Prostate gland (tissue), 2 donors: ENCODE measurements at regions not wholly inside any gene's neighbourhood (a gene's known extent, or its start where the extent isn't known, plus 50 kb on each side); places are given as distances from the start of the nearest gene placed in this dataset.

Experiments
- DNase-seq: peaks from one replicate; pipeline ENCODE4 v3.0.0-alpha.2; 2019; ENCODE audit warnings: low spot score
- H3K27ac ChIP-seq, 2 donors: fragments of 200-600 bp; sonication (generic); 2 replicates each; pipeline ENCODE4 v1.5.1; 2017 to 2019
- H3K27me3 ChIP-seq: fragments of 200-600 bp; sonication (generic); replicated peaks from 2 replicates; pipeline ENCODE4 v1.5.1; 2019; ENCODE audit not compliant: insufficient read depth
- H3K36me3 ChIP-seq, 2 donors: fragments of 200-600 bp; sonication (generic); 1 replicate in 1 of 2; 2 replicates in 1 of 2; pipeline versions ENCODE4 v1.5.1 to v1.8.1; 2017 to 2019
- H3K4me1 ChIP-seq: fragments of 200-600 bp; sonication (generic); replicated peaks from 2 replicates; pipeline ENCODE4 v1.5.1; 2019
- H3K4me3 ChIP-seq, 2 donors: fragments of 200-600 bp; sonication (generic); 2 replicates each; pipeline ENCODE4 v1.5.1; 2017 to 2019
- H3K9me3 ChIP-seq: fragments of 200-600 bp; sonication (generic); 2 replicates; pipeline ENCODE4 v1.5.1; 2017
- POLR2A ChIP-seq: fragments of 450-650 bp; IDR thresholded peaks from one replicate; pipeline ENCODE4 v1.6.1; 2016; ENCODE audit warnings: antibody characterized with exemption, mild to moderate bottlenecking
- POLR2AphosphoS5 ChIP-seq: sonication (generic); formaldehyde crosslinking; IDR thresholded peaks from one replicate; pipeline ENCODE4 v1.6.1; 2017; ENCODE audit warnings: antibody characterized with exemption
- WGBS: methylation state at CpG from one replicate; pipeline ENCODE4 v1.1.5; 2018; 5-methylcytosine and 5-hydroxymethylcytosine counted together
- intact Hi-C: fragments of 100-400 bp; cut with DNase I; formaldehyde crosslinking; loops from one replicate; pipeline ENCODE4 v1.14.2; 2022
- TF ChIP-seq, protein P1 (sequence below), 4 experiments: fragments of 200-600 bp in 2 of 4; fragments of 450-650 bp in 2 of 4; sonication (generic) in 2 of 4; IDR thresholded peaks; 1 replicate in 3 of 4; 2 replicates in 1 of 4; pipeline ENCODE4 v1.5.1; 2016 to 2019; ENCODE audit warnings: antibody characterized with exemption in 4 of 4, mild to moderate bottlenecking in 2 of 4, moderate library complexity in 2 of 4

DNA sequence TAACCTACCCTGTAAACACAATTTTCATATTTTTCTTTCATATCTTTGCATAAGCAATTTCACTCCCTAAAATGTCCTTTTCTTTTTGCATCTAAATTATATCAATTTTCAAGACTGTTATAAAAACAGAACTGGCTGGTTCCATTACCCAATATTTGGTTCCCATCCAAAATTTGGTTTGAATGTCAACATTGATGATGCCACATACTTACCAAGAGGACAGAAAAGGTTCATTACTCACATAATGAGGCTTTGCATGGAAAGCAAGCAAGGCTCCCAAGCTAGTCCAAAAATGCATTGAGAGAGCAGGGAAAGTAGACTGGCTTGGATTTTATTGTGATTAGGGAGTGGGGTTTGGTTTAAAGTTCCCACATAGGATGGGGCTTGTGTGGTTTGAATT lies 144.4 kb upstream of the AKIRIN2 start:
- no peak for DNase-seq
- Histone ChIP-seq H3K4me3 (no peak overlapping the region), H3K36me3 (no peaks in the 10 kb centered on the region), H3K4me1 (no peaks in the 10 kb centered on the region), H3K27ac (no peak overlapping the region), H3K27me3 (no peaks in the 10 kb centered on the region), H3K9me3 (no peaks in the 10 kb centered on the region)
- TF ChIP-seq, protein P1, sequence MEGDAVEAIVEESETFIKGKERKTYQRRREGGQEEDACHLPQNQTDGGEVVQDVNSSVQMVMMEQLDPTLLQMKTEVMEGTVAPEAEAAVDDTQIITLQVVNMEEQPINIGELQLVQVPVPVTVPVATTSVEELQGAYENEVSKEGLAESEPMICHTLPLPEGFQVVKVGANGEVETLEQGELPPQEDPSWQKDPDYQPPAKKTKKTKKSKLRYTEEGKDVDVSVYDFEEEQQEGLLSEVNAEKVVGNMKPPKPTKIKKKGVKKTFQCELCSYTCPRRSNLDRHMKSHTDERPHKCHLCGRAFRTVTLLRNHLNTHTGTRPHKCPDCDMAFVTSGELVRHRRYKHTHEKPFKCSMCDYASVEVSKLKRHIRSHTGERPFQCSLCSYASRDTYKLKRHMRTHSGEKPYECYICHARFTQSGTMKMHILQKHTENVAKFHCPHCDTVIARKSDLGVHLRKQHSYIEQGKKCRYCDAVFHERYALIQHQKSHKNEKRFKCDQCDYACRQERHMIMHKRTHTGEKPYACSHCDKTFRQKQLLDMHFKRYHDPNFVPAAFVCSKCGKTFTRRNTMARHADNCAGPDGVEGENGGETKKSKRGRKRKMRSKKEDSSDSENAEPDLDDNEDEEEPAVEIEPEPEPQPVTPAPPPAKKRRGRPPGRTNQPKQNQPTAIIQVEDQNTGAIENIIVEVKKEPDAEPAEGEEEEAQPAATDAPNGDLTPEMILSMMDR (IDR thresholded peaks at IDR 0.05), result no peak
- TF ChIP-seq POLR2A, result no peak
- no peak for TF ChIP-seq POLR2AphosphoS5
- intact Hi-C loops, result no loop called here

DNA sequence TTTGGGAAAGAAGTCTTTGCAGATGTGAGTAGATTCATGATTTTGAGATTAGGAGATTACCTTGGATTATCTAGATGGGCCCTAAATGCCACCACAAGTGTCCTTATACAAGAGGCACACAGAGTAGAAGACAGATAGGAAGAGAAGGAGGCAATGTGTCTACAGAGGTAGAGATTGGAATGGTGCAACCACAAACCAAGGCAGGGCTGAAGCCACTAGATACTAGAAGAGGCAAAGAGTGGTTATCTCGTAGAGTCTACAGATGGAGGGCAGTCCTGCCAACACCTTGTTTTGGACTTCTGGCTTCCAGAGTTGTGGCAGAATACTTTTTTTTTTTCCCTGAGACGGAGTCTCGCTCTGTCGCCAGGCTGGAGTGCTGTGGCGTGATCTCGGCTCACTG lies 138.3 kb upstream of the AKIRIN2 start:
- Histone ChIP-seq H3K9me3 (no peaks in the 10 kb centered on the region), H3K4me1 (no peaks in the 10 kb centered on the region), H3K36me3 (no peaks in the 10 kb centered on the region), H3K27ac (no peak overlapping the region), H3K4me3 (no peak overlapping the region), H3K27me3 (no peaks in the 10 kb centered on the region)
- TF ChIP-seq, protein P1 (IDR thresholded peaks at IDR 0.05), result no peak
- TF ChIP-seq POLR2AphosphoS5 (no peak), POLR2A (no peak)
- WGBS, result 94% methylated on average over 6 of the region's 6 CpGs
- DNase-seq, result no peak
- intact Hi-C loops, result no loop called here

DNA sequence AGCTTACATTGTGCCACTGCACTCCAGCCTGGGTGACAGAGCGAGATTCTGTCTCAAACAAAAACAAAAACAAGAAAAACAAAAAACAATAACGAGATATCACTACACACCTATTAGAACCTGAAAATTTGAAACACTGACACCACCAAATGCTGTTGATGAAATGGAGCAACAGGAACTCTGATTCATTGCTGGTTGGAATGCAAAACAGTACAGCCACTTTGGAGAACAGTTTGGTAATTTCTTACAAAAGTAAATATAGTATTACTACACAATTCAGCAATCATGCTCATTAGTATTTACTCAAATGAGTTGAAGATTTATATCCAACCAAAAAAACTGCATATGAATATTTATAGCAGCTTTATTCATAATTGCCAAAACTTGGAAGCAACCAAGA lies 135.8 kb upstream of the AKIRIN2 start:
- no peaks in the 10 kb centered on the region for H3K9me3 ChIP-seq
- H3K36me3 ChIP-seq, result no peaks in the 10 kb centered on the region
- 70% methylated on average over 2 of the region's 2 CpGs for WGBS
- no peak overlapping the region for H3K4me3 ChIP-seq
- TF ChIP-seq, protein P1 (IDR thresholded peaks at IDR 0.05), result no peak
- no peak for TF ChIP-seq POLR2AphosphoS5
- TF ChIP-seq POLR2A, result no peak
- no peak overlapping the region for H3K27ac ChIP-seq
- DNase-seq, result no peak
- H3K27me3 ChIP-seq, result no peaks in the 10 kb centered on the region
- H3K4me1 ChIP-seq, result no peaks in the 10 kb centered on the region
- intact Hi-C loops, result loop anchor here (10.0 kb wide), 1 partner anchor 1027 kb away; no protein-coding TSS in a partner anchor

DNA sequence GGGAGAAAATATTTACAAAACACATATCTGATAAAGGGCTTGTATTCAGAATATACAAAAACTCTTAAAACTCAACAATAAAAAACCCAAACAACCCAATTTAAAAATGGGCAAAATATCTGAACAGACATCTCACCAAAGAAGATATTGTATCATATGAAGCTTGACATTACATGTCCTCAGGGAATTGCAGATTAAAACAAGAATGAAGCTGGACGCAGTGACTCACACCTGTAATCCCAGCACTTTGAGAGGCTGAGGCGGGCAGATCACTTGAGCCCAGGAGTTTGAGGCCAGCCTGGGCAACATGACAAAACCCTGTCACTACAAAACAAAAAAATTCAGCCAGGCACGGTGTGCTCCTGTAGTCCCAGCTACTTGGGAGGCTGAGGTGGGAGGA lies 135.4 kb upstream of the AKIRIN2 start:
- no peak for DNase-seq

More for the DNA sequence above, 135.4 kb upstream of the AKIRIN2 start:
- H3K27me3 ChIP-seq, result no peaks in the 10 kb centered on the region
- TF ChIP-seq, protein P1 (IDR thresholded peaks at IDR 0.05), result no peak
- TF ChIP-seq POLR2A, result no peak
- no peak for TF ChIP-seq POLR2AphosphoS5
- 88% methylated on average over 3 of the region's 3 CpGs for WGBS
- no peaks in the 10 kb centered on the region for H3K9me3 ChIP-seq
- H3K4me1 ChIP-seq, result no peaks in the 10 kb centered on the region
- intact Hi-C loops, result loop anchor here (10.0 kb wide), 1 partner anchor 1027 kb away; no protein-coding TSS in a partner anchor
- no peak overlapping the region for H3K27ac ChIP-seq
- no peak overlapping the region for H3K4me3 ChIP-seq
- no peaks in the 10 kb centered on the region for H3K36me3 ChIP-seq
